ENCODE measurements at regions not wholly inside any gene's neighbourhood (a gene's known extent, or its start where the extent isn't known, plus 50 kb on each side); places are given as distances from the start of the nearest gene placed in this dataset.

DNA sequence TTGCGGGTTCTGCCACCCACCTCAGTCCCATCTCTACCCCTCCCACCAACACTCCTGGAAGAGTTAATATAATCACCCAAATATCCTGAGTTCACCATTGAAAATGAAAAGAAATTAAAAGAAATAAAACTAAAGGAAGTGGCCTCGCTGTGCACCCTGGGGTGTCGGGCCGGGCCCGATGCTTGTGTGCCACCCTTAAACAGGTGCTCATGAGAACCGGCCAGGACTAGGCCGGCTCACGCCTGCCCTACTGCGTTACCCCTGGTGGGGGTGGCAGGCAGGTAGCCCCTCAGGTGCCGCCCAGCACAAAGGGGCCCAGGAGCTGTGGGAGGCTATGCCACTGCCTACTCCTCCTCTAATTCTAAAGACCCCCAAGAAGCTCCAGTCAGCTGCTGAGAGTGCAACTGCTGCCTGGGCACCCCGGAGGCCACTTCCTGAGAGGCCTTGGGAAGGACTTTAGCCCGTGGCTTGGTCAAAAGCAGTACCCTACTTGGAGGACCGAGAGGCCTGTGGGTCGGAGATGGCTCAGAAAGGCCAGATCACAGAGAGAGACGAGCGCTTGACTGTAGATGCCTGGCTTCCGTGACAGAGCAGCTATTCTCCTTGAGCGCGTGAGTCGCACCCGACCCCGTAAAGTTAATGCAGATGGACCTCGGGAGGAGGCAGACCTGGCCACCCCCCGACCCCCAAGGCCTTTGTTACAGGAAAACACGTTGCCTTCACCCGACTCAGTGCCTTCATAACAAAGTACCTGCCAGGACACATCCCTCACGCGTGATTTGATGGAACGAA lies 51.0 kb upstream of the PPP2R2D start:
- no peak overlapping the region for H3K4me3 ChIP-seq
- in situ Hi-C loops (cut with MboI) (no loop called here), intact Hi-C loops (cut with micrococcal nuclease; ENCODE audit: unreplicated experiment) (no loop called here)
- no peaks in the 10 kb centered on the region for H3K4me1 ChIP-seq (ENCODE audit: control insufficient read depth, insufficient read depth, low read length)
- no peak overlapping the region for H2AFZ ChIP-seq (ENCODE audit: control insufficient read depth, low read depth, low read length)
- no peak overlapping the region for H3K27ac ChIP-seq (ENCODE audit: control insufficient read depth, insufficient read depth)
- H3K9ac ChIP-seq (ENCODE audit: control insufficient read depth, insufficient read depth, low read length): no peak overlapping the region
- FAIRE-seq (no peak), ATAC-seq (no peak), DNase-seq (ENCODE audit: low read depth, low spot score) (no peak)
- H3K79me2 ChIP-seq (ENCODE audit: control insufficient read depth, insufficient read depth, low read length): no peaks in the 10 kb centered on the region
- 67% methylated on average over 29 of the region's 29 CpGs for WGBS (ENCODE audit: insufficient coverage, insufficient replicate concordance, low lambda C conversion rate, missing lambda C conversion rate)
- ChIA-PET CTCF (no interaction called here), RAD21 (ENCODE audit: unreplicated experiment) (no interaction called here), SMC1A (ENCODE audit: uncharacterized antibody, unreplicated experiment) (no interaction called here), POLR2A (no interaction called here)
- H3K36me3 ChIP-seq (ENCODE audit: control insufficient read depth in 2 of 2, insufficient read depth in 2 of 2, low read length in 1 of 2): no peaks in the 10 kb centered on the region
- H3K27me3 ChIP-seq (replicated peaks in 1 of 2; ENCODE audit: control insufficient read depth in 2 of 2, insufficient read depth in 2 of 2, low read length in 1 of 2): no peaks in the 10 kb centered on the region
- no peaks in the 10 kb centered on the region for H4K20me1 ChIP-seq (ENCODE audit: control insufficient read depth, insufficient read depth)
- no peaks in the 10 kb centered on the region; the same call in 2 of the 3 replicates for H3K9me3 ChIP-seq (replicated peaks; ENCODE audit: control insufficient read depth, insufficient read depth, low read length)
- TF ChIP-seq HDAC6 (IDR thresholded peaks at IDR 0.05; ENCODE audit: unreplicated experiment): no peak
- no peak for TF ChIP-seq FOXM1 (IDR thresholded peaks at IDR 0.05; ENCODE audit: low read depth, low read length)
- no peak for TF ChIP-seq HSF1 (IDR thresholded peaks at IDR 0.05; ENCODE audit: low read depth, low read length)
- TF ChIP-seq, protein P1, sequence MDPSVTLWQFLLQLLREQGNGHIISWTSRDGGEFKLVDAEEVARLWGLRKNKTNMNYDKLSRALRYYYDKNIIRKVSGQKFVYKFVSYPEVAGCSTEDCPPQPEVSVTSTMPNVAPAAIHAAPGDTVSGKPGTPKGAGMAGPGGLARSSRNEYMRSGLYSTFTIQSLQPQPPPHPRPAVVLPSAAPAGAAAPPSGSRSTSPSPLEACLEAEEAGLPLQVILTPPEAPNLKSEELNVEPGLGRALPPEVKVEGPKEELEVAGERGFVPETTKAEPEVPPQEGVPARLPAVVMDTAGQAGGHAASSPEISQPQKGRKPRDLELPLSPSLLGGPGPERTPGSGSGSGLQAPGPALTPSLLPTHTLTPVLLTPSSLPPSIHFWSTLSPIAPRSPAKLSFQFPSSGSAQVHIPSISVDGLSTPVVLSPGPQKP (IDR thresholded peaks at IDR 0.05; ENCODE audit: low read depth, low read length): no peak
- TF ChIP-seq PAX5 (IDR thresholded peaks at IDR 0.05; ENCODE audit: borderline replicate concordance, low read depth, low read length): no peak
- no peak for TF ChIP-seq MTA2 (IDR thresholded peaks at IDR 0.05; ENCODE audit: low read depth)
- no peak for TF ChIP-seq MTA3 (IDR thresholded peaks at IDR 0.05; ENCODE audit: borderline replicate concordance, low read length)
- TF ChIP-seq, protein P2, sequence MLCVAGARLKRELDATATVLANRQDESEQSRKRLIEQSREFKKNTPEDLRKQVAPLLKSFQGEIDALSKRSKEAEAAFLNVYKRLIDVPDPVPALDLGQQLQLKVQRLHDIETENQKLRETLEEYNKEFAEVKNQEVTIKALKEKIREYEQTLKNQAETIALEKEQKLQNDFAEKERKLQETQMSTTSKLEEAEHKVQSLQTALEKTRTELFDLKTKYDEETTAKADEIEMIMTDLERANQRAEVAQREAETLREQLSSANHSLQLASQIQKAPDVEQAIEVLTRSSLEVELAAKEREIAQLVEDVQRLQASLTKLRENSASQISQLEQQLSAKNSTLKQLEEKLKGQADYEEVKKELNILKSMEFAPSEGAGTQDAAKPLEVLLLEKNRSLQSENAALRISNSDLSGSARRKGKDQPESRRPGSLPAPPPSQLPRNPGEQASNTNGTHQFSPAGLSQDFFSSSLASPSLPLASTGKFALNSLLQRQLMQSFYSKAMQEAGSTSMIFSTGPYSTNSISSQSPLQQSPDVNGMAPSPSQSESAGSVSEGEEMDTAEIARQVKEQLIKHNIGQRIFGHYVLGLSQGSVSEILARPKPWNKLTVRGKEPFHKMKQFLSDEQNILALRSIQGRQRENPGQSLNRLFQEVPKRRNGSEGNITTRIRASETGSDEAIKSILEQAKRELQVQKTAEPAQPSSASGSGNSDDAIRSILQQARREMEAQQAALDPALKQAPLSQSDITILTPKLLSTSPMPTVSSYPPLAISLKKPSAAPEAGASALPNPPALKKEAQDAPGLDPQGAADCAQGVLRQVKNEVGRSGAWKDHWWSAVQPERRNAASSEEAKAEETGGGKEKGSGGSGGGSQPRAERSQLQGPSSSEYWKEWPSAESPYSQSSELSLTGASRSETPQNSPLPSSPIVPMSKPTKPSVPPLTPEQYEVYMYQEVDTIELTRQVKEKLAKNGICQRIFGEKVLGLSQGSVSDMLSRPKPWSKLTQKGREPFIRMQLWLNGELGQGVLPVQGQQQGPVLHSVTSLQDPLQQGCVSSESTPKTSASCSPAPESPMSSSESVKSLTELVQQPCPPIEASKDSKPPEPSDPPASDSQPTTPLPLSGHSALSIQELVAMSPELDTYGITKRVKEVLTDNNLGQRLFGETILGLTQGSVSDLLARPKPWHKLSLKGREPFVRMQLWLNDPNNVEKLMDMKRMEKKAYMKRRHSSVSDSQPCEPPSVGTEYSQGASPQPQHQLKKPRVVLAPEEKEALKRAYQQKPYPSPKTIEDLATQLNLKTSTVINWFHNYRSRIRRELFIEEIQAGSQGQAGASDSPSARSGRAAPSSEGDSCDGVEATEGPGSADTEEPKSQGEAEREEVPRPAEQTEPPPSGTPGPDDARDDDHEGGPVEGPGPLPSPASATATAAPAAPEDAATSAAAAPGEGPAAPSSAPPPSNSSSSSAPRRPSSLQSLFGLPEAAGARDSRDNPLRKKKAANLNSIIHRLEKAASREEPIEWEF (IDR thresholded peaks at IDR 0.05; ENCODE audit: insufficient replicate concordance, low read depth, low read length): no peak
- TF ChIP-seq REST (IDR thresholded peaks at IDR 0.05; ENCODE audit: low read depth, low read length): no peak
- no peak overlapping the region for H3K4me2 ChIP-seq (ENCODE audit: control insufficient read depth, insufficient read depth)
- BruUV-seq (replicated peaks): no TSS peak
